AG10803 (cell line): ENCODE measurements at regions not wholly inside any gene's neighbourhood (a gene's known extent, or its start where the extent isn't known, plus 50 kb on each side); places are given as distances from the start of the nearest gene placed in this dataset.

ENCODE experiments used
- DNase-seq: peaks from one replicate; pipeline ENCODE4 v3.0.0; 2010; ENCODE audit warnings: low read depth
- H3K4me3 ChIP-seq: 2 replicates; pipeline ENCODE4 v1.5.1; 2011; ENCODE audit warnings: mild to moderate bottlenecking, low read length, control low read depth
- CTCF ChIP-seq: conservative IDR thresholded peaks from 2 replicates; pipeline ENCODE4 v1.5.1; 2011; ENCODE audit warnings: mild to moderate bottlenecking, low read length, control low read depth, inconsistent platforms

DNA sequence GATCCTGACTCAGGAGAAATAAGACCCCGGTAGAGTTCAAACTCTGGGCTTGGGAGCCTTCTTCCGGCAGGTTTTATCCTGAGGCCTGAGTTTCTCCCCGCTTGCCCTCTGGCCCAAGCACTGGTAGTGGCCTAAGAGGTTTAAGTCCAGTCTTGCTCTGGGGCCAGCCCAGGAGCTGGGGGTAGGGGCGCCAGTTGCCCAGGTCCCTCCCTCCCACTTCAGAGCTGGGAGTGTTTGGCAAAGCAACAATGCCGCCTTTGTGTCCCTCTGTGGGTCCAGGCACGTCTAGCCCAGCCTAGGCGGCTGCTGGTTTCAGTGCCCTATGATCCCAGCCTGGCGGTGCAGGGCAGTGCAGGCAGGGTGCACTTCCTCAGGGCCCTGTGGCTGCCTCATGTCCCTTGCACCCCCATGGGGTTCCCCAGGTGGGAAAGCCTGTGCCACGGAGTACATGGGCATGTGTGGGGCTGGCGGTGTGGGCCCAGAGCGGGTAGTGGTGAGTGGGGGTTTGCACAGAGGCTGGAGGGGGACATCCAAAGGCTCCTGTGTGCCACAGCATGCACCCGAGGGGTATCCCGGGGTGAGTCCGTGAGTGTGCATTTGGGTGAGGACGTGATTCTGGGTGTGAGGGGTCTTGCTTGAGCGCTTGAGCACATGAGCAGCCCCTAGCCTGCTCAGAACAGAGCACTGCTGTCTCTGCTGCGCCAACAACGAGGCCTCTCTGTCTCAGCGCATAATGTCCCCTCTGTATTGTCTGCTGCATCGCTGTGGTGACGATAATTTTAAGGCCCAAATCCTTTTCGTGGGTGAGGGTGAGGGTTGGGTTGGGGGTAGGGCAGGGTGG lies 61.7 kb upstream of the PSD2 start:
- no peak for TF ChIP-seq CTCF
- DNase-seq = no peak
- no peak overlapping the region for H3K4me3 ChIP-seq

GRCh38 chr5:139734539-139734916 lies 61.1 kb upstream of the PSD2 start:
- H3K4me3 ChIP-seq = no peak overlapping the region
- DNase-seq = no peak
- no peak for TF ChIP-seq CTCF

DNA sequence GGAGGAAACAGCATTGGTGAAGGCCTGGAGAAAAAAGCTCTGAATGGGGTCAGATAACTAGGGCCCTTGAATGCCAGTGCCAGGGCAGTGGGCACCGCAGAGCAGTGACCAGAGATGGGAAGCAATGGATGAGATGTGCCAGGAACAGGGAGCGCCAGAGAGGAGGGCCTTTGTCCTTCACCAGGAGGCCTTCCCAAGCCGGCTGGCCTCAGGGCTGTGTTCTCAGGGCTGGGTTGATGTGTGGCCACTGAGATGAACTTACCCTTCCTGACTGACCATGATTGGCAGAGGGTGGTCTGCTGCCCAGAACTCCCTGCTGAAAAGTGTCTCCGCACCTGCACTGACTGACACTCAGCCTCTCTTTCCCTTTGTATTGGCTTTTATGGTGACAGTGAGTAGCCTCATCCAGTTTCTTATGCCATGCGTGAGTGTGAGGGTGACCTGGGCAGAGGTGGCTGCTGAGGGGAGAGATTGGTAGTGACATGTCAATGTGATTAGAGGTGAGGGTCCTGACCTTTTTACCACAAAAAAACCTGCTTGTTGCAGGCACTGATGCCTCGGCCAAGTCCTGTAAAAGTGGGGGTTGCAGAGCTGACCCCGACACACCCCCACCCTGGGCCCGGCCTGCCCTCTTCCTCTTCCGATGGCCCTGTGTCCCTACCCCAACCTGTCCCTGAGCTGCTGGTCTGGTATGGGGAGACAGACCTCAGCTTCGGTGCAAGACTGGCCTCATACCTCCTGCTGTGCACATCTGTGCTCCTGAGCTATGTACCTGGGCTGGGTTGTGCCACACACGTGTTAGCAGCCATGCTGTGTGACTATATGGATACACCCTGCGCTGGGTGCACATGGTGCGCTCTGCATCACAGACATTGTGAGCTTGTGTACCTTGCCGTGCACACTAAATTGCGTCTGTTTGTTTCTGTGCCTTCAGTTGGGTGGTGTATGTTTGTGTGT lies 57.1 kb upstream of the PSD2 start:
- H3K4me3 ChIP-seq = no peak overlapping the region
- TF ChIP-seq CTCF = no peak

GRCh38 chr5:139739150-139739974 lies 56.2 kb upstream of the PSD2 start:
- H3K4me3 ChIP-seq = no peak overlapping the region
- TF ChIP-seq CTCF = no peak

More for the DNA sequence above, 57.1 kb upstream of the PSD2 start:
- DNase-seq = no peak

DNA sequence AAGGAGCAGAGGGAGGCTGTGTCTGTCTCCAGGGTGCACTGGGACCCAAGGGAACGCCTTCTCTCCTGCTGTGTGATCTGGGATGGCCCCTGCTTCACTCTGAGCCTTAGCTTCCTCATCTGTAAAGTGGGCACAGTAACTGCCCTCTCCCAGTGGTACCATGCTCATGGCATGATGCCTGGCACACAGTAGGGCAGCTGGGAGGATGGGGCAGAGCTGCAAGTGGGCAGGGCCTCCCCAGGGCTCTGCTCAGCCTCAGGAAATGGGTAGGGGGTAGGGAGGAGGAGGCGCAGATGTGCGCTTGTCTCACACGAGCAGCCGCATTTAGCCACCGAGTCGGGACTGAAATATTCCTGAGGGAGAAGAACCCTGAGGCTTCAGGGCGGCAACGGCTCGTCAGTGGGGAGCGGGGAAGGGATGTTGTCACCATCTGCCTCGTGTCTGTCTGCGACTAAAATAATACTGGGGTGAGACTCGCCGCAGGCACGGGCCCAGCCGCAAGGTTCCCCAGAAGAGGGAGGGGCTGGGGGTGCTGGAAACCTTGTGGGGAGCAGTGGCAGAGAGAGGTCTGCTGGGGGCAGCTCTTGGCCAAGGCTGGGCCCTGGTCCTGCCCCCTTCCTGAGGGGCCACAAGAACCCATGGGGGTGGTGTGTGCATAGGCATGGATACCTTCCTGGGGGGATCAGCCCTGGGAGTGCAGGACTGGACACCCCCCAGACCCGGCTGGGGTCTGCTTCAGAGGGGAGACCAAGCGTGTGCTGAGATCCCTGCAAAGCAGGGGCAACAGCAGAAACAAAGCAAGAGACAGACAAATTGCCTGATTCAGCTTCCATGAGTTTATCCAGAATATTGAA lies 55.2 kb upstream of the PSD2 start:
- H3K4me3 ChIP-seq = no peak overlapping the region
- no peak for TF ChIP-seq CTCF
- DNase-seq = no peak

More at GRCh38 chr5:139739150-139739974, 56.2 kb upstream of the PSD2 start:
- no peak for DNase-seq
